WI38 (cell line): ENCODE measurements at regions not wholly inside any gene's neighbourhood (a gene's known extent, or its start where the extent isn't known, plus 50 kb on each side); places are given as distances from the start of the nearest gene placed in this dataset.
"Not testable (repeated sequence)": the region's sequence is repeated elsewhere in the genome, so short reads cannot be mapped to it uniquely, and the experiment has no call there.

Experiments
- H3K4me3 ChIP-seq: 2 replicates; pipeline ENCODE4 v1.5.1; 2011; ENCODE audit warnings: low read depth, mild to moderate bottlenecking, control low read depth, low read length
- CTCF ChIP-seq: IDR thresholded peaks from 2 replicates; pipeline ENCODE4 v1.5.1; 2012; ENCODE audit warnings: low read depth, mild to moderate bottlenecking, control low read depth, low read length

- no peak overlapping the region for H3K4me3 ChIP-seq
- TF ChIP-seq CTCF = no peak
Measured at GRCh38 chr12:67885375-67886169, 103.7 kb upstream of the IFNG-AS1 start.

GRCh38 chr12:67887065-67887464 is 102.2 kb upstream of the IFNG-AS1 start:
- no peak overlapping the region for H3K4me3 ChIP-seq
- TF ChIP-seq CTCF = no peak

- no peak for TF ChIP-seq CTCF
- no peak overlapping the region for H3K4me3 ChIP-seq
Measured at GRCh38 chr12:67889931-67890330, 99.3 kb upstream of the IFNG-AS1 start.

- no peak overlapping the region for H3K4me3 ChIP-seq
- no peak for TF ChIP-seq CTCF
Measured at GRCh38 chr12:67890726-67891258, 98.5 kb upstream of the IFNG-AS1 start.

GRCh38 chr12:67891596-67891995 is 97.7 kb upstream of the IFNG-AS1 start:
- no peak overlapping the region for H3K4me3 ChIP-seq
- no peak for TF ChIP-seq CTCF

- no peak overlapping the region for H3K4me3 ChIP-seq
- no peak for TF ChIP-seq CTCF
Measured at GRCh38 chr12:67892259-67893021, 96.8 kb upstream of the IFNG-AS1 start.

- no peak overlapping the region for H3K4me3 ChIP-seq
- TF ChIP-seq CTCF = no peak
Measured at GRCh38 chr12:67893022-67893580, 96.1 kb upstream of the IFNG-AS1 start.

GRCh38 chr12:67900418-67900817 is 88.8 kb upstream of the IFNG-AS1 start:
- not testable (repeated sequence) for H3K4me3 ChIP-seq
